D341Med (cell line): ENCODE measurements at regions not wholly inside any gene's neighbourhood (a gene's known extent, or its start where the extent isn't known, plus 50 kb on each side); places are given as distances from the start of the nearest gene placed in this dataset.
"Not testable (repeated sequence)": the region's sequence is repeated elsewhere in the genome, so short reads cannot be mapped to it uniquely, and the experiment has no call there.

ENCODE experiments used
- DNase-seq: peaks from one replicate; pipeline ENCODE4 v3.0.0; 2012; ENCODE audit warnings: low spot score

DNA sequence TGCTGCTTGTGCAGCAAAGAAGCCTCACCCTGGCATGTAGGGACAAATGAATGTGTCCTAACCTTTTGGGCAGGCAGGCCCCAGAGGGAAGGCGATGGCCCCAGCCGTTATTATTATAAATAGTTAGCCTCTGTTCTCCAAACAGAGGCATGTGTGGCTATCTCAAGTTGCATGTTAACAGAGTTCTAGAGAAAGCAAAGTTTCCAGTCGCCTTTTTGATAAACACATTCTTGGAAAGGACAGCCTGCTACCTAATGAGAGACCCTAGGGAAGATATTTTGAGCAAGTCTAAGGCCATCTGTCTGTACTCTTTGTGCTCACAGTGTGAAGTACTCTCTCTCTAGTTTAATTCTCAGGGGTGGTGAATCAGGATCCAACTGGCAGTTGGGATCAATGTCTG, 97.4 kb upstream of the FHL2 start:
- no peak for DNase-seq

DNA sequence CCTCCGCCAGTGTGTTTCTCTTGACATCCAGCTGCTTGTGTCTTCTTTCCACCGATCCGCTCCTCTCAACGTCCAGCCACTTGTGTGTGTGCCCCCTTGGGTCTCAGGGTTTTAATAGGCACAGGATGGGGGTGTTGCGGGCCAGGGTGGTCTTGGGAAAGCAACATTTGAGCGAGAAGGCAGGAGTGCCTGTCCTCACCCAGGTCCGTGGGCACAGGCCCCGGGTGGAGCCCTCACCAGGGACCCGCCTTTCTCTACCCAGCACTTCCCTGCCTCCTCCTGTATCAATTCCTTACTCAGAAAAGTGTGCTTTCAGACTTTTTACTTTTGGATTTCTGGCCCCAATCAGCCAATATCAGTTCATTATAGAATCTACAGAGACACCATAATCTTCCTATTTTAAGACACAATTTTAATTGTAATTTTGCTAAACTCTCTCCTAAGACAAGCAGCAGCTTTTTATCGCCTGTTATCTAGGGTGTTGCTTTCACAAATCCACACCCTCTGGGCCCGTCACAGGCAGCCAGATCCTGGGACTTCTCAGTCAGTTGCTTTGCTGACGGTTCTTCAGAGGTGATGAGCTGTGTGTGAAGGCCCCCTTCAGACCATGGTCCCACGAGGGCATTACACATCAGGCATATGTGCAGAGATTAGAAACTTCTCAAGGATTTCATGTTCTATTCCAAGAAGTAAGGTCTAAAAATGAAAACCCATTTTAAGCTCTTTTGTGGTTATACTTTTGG, 96.0 kb upstream of the FHL2 start:
- DNase-seq, result no peak

DNA sequence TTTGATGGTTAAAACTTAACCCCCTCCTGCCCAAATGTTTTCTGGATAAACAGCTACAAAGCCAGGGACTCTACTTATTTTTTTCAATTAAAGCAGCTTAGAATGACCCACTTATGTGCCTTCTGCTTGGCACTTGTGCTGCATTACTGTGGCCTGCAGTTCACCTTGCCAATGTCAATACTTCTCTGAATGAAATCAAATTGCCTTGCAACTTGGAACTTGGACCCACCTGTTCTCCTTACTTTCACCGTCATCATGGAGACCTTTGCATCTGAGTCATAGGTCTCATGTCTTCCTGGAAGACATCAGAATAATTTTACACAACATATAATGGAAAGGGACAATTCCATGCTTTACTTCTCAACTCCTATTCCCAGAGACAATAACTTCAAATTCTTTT, 92.1 kb upstream of the FHL2 start:
- no peak for DNase-seq

DNA sequence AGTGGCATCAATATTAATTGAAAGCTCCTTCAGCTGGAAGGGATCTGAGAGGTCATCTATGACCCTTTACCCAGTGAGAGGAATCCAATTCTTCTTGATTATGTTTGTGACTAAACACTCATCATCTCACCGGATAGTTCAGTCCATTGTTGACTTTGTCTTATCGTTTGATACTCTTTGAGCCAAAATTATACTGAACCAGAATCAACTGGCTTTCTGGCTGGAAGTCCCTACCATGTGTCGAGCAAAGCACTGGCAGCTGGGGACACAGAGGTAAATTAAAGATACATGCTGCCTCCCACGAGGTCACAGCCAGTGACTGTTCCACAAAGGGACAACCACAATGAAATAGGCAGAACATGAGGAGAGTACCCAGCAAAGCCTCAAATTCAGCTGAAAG, 91.4 kb upstream of the FHL2 start:
- DNase-seq, result no peak

DNA sequence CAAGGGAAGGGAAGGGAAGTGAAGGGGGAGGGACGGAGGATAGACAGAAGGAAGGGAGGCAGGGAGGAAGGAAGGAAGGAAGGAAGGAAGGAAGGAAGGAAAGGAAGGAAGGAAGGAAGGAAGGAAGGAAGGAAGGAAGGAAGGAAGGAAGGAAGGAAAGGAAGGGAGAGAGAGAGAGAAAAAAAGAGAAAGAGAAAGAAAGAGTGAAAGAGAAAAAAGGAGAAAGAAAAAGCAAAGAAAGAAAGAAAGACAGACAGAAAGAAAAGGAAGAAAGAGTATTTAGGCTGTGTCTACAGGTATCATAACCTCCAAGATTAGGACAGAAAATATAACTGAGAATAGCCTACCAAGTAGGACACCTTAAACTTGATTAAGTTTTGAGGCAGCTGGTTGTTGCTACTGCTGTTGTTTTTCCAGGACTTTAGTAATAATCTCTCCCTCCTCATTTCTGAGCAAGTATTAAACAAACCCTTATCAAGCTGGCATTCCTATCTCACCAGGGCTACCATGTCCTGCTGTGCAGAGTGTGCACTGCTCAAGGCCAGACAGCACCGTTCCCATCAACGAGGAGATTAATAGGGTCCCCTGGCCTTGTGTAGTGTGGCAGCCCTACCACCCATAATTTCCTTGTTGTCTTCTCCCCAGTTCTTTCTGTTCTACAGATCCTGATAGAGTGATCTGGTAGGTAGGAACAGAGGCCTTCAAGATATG, 90.5 kb upstream of the FHL2 start:
- DNase-seq, result no peak

DNA sequence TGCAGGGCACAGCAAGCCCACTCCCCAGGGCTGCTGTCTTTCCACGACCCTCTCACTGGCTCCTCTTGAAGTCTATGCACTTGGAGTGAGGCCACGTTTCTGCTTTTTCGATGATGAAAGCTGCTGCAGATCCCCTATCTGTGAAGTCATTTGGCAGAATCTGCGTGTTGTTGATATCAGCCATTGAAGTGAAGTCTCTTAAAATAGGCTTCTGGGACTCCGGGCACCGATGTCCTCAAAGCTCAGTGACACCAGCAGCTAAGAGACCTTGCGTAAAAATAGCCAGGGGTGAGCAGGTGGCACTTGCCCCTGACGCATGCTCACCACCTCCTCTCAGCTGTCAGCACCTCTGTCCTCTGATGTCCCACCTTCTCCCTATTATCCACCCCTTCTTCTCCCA, 89.4 kb upstream of the FHL2 start:
- DNase-seq, result no peak

DNA sequence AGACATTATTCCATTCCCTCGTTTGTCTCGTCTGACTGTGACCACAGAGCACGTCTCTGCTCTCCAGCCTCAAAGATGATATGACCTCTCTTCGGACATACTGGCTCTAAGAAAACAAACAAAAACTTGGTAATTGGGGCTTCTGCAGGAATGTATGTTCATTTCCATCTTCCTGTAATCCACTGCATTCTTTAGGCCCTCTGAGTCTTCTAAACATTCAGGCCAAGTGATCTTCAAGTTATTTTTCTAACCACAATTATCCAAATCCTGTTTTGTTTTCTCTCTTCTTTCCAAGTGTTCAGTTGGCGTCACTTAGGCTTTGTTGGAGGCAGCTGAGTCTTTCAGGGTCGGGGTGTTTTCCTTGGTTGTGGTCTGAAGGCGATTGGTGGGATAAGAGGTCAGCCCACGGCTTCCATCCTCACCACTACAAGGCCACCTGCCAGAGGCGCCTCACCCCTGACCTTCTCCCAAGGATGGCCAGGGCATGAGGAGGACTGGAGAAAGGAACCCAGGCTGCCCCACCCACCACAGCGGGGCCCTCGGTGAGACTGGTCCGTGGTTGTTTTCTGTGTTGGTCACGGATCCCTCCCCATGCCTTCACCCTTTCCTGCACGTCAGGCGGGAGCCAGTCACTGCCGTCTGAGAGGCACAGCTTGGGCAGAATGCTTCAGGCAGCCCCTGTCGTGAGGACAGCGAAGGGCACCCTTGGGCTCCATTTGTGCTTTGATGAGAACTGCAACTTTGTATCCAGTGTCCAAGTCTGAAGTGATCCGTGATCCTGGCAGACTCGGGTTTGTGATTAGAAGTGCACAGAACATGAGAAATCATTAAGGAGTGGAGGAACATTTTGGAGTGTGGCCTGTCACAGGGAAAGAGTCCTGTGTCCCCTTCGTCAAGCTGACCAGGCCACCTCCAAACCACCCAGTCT, 88.6 kb upstream of the FHL2 start:
- DNase-seq, result no peak

DNA sequence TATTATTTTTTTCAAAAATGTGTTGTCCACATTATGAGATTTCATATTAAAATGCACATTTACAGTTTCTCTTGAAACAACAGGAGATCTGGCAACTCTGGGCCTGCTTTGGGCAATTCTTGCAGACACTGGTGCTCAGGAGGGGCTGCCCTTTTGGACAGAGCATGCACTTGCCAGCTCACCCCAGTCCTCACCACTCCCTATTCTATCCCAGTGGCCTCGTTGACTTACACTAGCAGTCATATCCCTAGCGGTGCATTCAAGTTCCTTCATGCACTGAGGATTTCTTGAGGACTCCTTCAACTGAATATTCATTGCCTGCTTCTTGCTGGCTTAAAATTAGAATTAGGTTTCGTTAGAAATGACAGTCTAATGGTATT, 87.9 kb upstream of the FHL2 start:
- no peak for DNase-seq

DNA sequence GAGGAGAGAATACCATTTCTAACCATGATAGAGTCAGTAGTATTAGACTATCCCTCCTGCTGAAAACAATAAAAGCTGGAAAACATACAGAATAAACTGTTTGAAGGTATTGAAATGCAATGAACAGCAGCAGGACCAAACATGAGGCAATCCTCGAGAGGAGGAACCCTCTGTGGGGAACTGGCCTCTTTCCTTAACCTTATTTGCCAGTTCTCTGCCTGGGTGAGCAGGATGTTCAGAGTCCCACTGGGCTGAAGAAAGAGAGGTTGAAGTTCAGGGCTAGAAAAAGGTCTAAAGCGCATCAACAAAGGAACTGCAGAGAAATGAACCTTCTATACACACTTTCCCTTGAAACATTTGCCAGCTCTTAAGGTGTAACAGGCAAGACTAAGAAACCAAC, 79.8 kb upstream of the FHL2 start:
- DNase-seq, result no peak

DNA sequence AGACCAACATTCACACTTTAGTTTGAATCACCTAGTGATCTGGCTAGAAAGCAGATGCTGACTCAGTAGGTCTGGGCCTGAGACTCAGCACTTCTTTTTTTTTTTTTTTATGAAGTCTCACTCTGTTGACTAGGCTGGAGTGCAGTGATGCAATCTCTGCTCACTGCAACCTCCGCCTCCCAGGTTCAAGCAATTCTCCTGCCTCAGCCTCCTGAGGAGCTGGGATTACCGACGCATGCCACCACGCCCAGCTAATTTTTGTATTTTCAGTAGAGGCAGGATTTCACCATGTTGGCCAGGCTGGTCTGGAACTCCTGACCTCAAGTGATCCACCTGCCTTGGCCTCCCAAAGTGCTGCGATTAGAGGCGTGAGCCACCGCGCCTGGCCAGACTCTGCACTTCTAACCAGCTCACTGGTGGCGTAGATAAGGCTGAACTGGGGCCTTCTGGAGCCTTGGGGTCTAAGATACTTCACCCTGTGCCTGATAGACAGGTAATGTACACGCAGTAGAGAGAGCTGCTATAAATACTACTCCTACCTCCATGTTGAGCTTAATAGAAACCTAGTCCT, 78.3 kb upstream of the FHL2 start:
- DNase-seq, result not testable (repeated sequence)

DNA sequence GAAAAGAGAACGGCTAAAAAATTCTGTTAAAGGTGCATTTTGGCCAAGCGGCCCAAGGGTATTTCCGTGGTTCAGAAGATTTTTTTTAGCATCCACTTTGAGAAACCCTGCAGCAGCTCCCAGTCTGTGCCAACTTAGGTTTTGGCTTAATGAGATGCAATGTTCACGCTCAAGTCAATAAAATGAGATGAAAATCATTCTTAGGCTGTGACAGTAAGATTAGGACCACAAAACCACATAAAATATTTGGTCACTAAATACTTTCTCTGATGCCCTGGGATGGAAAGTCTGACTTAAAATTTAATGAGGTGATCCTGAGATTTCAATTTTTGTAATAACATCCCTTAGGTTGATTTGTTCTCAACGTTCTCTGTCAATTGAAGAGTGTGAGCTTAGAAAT, 74.2 kb upstream of the FHL2 start:
- no peak for DNase-seq

DNA sequence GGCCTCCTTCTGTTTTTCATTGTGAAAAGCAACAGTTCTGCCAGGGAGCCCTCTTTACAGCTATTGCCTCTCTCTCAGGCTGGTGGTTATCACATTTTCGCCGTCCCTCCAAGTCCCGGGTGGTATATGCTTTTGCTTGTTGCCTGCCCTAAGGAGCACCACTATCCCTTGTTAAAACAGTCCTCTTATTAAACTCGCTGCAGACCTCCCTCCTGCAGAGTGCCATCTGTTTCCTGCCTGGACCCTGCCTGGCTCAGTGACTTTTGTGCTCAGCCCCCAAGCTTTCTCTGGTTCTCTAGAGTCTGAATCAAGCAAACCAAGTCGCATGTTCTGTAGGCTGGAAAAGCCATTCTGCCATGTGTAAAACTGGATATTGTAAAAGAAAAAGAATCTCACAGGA, 72.1 kb upstream of the FHL2 start:
- DNase-seq, result no peak

DNA sequence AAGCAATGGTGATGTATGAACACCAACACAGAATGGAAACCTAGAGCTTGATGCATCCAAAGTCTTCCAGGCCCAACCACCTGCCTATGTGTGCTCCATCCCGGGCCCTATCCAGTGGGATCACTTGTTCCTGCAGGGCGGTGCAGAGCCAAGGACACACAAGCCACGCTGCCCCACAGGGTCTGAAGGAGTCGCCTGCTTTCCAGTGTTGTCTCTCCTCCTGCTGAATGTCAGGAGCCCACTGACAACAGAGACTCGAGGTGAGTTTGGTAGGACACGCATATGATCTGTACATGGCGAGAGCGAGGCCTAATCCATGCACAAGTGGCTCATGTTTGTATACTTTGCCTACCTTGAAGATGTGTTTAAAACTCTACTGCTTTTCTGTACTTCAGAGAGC, 70.9 kb upstream of the FHL2 start:
- DNase-seq, result no peak

DNA sequence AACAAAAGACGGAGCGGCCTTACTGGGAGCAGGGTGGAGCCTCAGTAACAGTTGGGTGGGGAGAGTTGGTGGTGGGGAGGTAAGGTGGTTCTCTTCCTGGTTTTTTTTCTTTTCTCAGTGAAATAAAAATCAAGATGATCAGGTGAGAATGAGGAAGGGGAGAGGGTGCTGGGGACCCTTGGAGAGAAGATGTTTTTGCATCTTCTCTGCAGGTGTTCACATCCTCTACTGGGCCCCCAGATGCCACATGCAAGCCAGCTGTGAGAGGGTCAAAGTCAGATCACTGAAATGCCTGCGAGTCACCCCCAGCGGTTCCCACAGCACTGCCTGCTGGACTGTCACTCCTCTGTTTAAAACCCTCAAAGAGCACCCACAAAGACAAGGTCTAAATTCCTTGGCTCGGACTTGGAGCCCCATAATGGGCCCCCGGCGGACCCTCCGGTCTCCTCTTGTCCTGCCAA, 69.8 kb upstream of the FHL2 start:
- no peak for DNase-seq

DNA sequence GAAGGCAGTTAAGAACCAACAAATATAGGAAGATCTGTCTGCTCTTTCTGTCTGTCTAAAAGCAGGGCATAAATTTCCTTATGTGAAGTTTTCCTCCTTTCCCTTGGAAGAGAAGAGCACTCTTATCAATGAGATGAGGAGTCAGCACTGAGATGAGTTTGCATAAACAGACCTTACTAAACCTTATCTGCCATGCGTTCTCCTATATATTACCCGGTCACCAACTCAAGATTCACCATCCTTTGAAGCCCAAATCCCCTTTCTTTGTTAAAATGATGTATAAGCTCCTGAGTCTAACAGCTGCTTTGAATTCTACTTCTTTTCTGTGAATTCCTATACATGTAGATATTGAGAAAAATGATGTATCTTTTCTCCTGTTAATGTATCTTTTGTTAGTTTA, 65.5 kb upstream of the FHL2 start:
- no peak for DNase-seq

DNA sequence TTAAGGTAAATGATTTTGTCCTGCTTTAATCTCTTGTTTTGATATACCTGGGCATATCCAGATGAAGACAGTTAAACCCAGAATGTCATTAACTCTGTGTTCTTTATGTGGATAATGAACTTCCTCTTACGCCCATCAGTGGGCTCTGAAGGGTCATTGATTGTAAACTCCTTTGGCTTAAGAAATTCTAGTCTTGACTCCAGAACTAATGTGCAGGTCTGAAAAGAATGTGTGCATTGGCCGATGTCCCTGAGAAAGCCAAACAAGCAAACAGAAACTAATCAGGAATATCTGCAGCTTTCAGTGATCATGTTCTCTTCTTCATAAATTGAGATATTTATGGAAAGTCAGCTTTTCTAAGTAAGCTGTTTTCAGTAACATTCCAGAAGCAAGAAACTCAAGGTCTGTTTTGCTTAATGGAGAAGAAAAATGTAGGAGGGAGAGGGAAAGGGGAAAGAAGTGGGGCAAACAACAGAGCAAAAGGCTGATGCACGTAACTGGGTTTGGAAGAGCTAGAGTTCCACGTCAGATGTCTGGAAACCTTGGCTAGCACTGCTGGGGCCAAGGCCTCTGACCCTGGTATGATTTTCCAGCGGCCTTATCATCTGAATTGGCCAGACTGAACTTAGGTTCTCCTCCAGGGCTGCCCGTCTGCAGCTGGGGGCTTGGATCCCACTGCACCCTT, 61.3 kb upstream of the FHL2 start:
- no peak for DNase-seq

DNA sequence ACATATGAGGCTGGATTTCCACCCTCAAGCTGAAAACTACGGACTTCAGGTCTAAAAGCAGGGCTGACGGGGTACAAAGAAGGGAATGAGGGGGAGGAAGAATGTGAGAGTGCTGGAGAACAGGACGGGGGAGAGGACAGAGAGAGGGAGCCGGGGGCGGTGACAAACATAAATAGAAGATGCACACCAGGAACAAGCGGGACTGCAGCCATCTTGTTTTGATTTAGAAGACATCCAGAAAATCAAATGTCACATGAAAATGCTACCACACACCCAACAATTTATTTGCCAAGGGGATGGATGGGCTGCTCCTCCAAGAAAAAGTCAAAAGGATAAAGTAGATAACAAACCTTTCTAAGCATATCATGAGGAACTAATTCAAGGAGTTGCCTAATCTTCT, 59.2 kb upstream of the FHL2 start:
- DNase-seq, result no peak

DNA sequence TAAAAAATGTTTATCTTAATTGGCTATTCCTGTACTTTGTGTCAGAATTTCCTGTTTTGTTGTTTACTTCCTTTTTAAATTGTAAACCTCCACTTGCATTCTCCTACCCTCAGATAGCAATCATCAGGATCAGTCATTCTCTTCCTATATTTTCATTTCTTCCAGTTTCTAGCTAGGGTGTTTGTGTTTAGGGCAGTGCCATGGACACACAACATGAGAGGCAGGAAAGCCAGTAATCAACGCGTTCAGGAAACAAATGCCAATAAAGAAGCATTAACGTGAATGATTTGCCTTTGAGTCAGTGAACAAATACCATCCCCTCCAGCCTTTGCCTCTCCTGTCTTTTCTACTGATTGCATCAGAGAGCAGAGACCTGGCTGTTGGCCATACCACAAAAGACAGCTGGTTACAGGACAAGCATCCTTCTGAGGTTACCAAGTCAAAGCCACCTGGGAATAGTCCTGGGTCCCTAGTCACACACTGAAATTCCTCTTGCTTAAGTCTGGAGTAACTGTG, 56.7 kb upstream of the FHL2 start:
- DNase-seq, result no peak

DNA sequence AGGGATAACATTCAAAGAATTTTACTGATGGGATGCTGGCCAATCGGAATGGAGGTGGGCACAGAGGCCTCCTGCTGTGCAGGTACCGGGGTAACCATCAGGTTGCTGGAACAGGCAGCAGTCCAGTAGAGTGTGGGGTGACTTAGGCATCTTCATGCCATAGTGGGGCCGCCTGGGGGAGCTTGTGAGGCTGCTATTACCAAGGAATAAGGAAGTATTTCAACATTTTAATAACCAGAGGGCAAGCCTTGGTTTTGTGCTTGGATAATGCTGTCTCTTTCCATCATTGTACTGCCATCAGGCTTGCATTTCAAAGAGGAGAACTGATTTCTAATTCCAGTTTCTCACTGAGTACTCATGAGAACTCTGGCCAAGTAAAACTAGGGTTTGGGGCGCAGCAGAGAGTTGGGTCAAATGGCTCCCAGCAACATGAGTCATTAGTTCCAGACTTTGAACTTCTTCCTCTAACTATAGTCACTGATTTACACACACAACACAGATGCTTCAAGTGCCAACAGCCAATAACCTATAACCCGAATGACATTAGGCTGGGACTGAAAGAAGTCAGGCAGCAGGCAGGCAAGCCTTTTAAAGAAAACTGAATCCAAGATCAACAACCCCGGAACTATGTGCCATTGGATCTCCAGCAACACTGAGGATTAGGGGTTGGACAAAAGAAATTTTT, 56.1 kb upstream of the FHL2 start:
- DNase-seq, result no peak

DNA sequence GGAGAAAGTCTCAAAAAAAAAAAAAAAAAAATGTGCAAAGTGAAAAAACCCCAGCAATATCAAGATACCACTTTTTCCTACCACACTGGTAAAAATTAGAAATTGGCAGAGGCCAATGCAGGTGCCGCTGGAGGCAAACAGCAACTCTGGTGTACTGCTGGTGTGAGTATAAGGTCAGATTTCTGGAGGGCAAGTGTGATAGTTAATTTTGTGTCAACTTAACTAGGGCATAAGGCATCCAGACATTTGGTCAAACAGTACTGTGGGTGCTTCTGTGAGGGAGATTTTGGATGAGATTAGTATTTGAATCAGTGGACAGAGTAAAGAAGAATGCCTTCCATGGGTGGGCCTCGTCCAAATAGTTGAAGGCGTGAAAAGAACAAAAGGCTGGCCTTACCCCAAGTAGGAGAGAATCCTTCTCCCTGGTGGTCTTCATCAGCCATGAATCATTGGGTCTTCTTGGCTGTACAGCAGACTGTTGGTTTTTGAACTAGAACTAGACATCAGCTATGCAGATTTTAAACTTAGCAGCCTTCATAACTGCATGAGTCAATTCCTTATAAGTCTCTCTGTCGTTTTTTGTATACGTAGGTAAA, 52.8 kb upstream of the FHL2 start:
- DNase-seq, result no peak

DNA sequence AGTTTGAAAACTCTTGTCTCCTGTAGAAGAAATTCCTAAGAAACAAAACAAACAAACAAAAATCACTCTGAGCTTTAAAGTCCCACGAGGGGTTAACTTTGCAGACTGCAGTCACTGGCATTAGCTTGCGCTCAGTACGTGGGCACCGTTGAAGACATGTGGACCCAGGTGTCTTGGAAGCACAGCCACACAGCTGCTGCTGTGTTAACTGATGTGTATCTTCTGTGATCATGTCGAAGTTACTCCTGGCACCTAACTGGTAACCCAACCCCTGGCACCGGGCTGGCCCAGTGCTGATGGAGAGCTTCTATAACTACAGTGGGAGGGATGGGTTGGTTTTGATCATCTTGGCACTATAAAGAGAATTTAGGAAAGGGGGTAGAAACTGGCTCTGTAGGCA, 51.6 kb upstream of the FHL2 start:
- DNase-seq, result no peak
